Activated CD4-positive, alpha-beta T cell treated with anti-CD3 and anti-CD28 coated beads for 48 hours (primary cell): ENCODE measurements at regions not wholly inside any gene's neighbourhood (a gene's known extent, or its start where the extent isn't known, plus 50 kb on each side); places are given as distances from the start of the nearest gene placed in this dataset.
"Not testable (repeated sequence)": the region's sequence is repeated elsewhere in the genome, so short reads cannot be mapped to it uniquely, and the experiment has no call there.

Source experiments
- DNase-seq: peaks from one replicate; pipeline ENCODE4 v3.0.0-alpha.2; 2020

GRCh38 chr12:114616081-114616480 is 67.9 kb downstream of the TBX3 start:
- no peak for DNase-seq

- DNase-seq, result no peak
These were observed 69.9 kb downstream of the TBX3 start for GRCh38 chr12:114614040-114614439.

DNA sequence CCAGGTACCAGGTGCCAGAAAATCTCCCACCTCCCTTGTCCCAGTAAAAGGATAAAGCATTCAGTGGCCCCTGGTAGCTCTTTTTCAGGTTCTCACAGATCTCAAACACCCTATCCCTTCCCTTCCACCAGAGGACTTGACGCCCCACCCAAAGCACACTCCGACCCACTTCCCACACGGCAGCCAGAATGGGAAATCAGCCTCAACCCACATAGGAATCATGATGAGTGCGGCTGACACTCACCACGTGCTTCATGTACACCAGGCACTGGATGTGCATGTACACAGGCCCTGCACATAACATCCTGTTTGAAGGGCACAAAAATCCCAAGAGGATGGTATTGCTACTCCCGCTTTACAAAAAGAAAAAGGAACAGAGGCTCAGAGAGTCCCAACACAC is 71.9 kb downstream of the TBX3 start:
- DNase-seq, result no peak

DNA sequence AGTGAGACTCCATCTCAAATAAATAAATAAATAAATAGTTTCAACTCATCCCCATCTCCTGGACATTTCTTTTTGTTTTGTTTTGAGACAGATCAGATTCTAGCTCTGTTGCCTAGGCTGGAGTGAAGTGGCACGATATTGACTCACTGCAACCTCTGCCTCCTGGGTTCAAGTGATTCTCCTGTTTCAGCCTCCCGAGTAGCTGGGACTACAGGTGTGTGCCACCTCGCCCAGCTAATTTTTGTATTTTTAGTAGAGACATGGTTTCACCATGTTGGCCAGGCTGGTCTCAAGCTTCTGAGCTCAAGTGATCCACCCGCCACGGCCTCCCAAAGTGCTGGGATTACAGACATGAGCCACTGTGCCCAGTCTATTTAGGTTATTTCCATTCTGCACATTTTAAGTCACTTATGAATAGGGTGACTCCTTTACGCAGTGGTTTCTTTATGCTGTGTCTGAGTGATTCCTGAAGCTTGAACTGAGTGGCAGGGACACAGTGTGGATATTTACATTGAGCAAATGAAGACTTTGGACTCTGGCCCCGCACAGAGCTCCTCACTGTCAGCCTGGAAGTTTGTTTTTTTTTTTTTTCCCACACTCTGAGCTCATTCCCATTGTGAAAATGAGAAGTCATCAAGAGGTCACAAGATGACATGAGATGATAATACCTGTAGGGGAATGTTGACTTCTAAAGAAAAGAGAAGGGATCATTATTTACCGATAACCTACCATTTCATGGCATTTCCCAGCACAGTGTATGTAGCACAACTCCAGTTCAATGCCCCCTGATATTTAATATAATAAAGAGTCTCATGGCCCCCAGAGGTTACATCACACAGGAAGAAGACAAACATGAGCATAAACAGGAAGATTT is 72.6 kb downstream of the TBX3 start:
- DNase-seq, result no peak

DNA sequence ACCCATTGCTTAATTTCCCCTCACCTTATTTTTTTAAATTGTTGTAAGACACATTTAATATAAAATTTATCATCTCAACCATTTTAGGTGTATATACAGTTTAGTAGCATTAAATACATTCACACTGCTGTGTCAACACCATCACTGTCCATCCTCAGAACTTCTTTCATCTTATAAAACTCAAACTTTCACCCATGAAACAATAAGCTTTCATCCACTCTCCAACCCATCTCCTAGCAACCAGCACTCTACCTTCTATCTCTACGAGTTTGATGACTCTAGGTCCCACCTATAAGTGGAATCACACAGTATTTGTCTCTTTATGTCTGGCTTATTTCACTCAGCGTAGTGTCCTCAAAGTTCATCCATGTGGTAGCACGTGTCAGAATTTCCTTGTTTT is 75.5 kb downstream of the TBX3 start:
- DNase-seq, result no peak

- DNase-seq, result no peak
These were observed 78.1 kb downstream of the TBX3 start for GRCh38 chr12:114605918-114606317.

DNA sequence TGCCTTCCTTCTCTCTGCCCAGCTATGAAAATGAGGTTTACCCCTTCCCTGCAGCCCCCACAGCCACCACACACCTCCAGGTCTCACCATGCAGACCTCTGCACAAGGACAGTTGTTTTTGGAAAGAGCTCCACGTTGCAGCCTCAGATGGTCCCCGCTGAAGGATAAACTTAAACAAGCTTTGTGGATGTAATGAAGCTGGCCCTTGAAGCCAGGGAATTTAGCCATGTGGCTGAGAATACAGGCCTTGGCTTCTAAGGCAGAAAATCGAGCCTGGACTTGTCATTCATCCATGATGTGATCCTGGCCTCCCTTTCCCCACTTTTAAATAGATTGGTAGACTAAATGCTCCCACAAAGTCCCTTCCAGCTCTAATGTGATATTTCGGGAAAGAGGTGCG is 79.4 kb downstream of the TBX3 start:
- DNase-seq, result no peak

DNA sequence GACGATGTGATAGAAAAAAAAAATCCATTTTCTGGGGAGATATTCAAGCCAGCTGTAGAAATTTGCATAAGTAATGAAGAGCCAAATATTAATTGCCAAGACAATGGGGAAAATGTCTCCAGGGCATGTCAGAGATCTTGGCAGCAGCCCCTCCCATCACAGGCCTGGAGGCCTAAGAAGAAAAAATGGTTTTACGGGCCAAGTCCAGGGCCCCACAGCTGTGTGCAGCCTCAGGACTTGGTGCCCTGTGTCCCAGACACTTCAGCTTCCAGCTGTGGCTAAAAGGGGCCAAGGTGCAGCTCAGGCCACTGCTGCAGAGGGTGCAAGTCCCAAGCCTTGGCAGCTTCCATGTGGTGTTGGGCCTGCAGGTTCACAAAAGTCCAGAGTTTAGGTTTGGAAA is 83.4 kb downstream of the TBX3 start:
- DNase-seq, result not testable (repeated sequence)

DNA sequence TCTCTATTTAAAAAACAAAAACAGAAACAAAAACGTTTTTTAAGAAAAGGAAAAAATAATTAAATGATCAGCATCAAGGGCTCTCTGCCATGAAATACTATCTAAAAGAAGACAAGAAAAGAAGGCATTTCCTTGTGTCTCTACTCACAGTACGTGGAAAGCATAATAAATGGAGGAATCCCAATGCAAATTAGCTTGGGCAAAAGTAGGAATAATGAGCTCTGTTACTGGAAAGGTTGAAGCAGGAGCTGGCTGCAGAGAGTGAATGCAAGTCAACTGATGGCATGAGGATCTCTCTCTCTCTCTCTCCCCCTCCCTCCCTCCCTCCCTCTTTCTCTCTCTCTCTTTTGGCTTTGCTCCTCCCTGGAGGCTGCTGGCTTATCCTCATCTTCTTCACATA is 85.9 kb downstream of the TBX3 start:
- no peak for DNase-seq

- no peak for DNase-seq
These were observed 91.0 kb downstream of the TBX3 start for GRCh38 chr12:114592946-114593345.

DNA sequence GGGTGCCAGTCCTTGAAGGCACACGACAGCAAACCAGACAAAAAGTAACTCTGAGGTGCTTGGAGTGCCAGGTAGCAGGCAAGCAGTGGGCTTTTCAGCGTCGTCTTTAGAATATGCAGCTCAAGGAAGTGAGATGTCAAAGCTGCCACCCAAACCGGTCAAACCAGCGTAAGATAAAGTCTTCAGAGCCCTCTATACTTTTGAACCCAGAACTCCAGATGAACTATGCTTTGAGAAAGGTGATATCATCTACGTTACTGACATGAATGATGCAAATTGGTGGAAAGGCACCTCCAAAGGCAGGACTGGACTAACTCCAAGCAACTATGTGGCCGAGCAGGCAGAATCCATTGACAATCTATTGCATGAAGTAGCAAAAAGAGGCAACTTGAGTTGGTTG is 95.9 kb downstream of the TBX3 start:
- no peak for DNase-seq

DNA sequence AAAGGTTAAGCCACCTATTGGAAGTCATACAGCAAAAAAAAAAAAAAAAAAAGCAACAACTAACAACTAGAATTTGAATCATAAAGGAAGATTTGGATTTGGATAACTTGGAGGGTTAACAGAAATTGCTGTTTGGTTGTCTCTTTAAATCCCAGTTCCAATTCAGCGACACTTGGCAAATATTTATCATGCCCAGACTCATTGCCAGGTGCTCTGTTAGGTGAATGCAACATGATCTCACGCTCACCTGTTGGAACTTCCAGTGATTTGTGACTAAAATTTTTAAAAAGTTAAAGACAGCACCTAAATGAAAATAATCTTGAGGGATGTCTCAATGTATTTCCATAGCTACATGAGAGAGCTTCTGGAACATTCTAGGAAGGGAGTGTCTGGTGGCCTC is 103.7 kb downstream of the TBX3 start:
- DNase-seq, result no peak

GRCh38 chr12:114579389-114579788 is 104.6 kb downstream of the TBX3 start:
- DNase-seq, result no peak

DNA sequence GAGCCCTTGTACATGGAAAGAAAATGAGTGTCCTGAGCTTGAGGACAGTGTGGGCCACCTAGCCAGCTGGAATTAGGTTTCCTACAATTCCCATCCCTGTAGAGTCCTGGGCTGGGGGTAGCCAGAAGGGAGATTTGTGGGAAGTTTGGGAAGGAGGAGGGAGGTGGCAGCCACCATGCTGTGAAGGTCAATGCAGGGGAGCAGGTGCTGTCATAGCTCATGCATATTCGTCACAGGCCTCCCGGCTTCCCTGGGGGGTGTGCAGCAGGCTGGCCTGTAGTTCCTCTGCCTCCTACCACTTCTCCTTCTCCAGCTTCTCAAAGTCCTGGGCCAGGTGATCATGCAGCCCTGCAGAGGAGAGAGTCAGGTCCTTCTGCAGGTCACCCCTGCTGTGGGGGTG is 121.3 kb downstream of the TBX3 start:
- DNase-seq, result no peak

DNA sequence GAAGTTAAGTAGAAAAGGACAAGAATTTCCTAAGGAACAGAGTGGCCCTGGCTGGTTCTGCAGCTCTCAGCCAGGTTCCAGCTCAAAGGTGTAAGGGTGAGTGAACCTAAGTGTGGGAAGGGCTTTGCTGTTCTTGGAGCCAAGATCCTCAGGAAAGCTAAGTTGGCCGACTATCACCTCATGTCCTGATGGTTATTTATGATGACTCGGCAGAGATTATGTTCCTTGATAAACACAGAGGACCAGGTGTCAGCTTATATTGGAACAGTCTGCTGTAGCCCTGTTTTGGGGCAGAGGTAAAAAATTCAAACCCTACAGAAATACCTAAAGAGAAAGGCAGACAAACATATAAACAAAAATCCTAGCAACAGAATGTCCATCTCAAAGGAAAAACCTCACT is 128.5 kb downstream of the TBX3 start:
- no peak for DNase-seq

- DNase-seq, result no peak
These were observed 136.3 kb downstream of the TBX3 start for GRCh38 chr12:114547636-114548035.

DNA sequence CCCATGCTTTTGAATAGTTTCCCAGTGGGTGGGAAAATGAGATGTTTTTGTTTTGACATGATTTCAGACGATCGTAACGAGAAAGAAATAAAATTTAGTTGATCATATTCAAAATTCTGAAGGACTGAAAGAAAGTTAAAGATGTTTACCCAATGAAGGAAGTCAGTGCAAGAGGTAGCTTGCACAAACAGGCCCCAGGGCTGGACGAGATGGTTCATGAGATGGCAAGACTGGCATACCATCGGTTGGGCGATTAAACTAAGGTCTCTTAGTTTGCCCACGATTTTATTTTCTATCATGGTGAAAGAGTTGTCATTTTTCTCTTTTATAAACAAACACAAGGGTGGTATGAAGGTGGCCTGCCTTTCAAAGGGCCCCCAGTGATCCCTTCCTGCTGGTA is 124.5 kb upstream of the TBX5 start:
- no peak for DNase-seq

- DNase-seq, result no peak
These were observed 124.0 kb upstream of the TBX5 start for GRCh38 chr12:114529966-114530365.

DNA sequence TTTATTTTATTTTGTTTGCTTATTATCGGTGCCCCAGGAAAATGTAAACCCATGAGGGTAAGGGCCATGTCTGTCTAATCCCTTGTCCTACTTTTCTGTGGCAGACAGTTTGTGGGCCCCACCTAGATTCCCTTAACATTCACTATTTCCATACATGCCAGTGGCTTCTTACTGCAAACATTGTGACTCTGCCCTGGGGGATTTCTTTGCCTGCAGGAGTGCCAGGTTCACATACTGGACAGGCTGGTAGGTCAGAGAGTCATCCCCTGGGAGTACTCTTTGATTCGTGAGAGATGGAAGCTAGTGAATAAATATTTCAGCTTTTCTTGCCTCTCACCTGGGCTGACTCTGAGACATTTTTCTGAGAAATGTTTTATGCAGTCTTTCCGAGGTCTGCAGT is 122.8 kb upstream of the TBX5 start:
- DNase-seq, result no peak

DNA sequence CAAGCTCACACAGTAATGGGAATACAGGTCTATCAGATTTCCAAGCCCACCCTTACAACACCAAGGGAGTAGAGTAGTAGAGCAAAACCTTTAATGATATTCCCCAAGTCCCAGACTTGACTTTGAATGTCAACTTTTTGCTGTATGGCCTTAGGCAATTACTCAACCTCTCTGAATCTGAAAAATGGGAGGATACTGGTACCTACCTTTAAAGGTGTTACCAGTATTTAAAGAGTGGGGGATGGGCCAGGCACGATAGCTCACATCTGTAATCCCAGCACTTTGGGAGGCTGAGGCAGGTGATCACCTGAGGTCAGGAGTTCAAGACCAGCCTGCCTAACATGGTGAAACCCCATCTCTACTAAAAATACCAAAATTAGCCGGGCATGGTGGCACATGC is 115.2 kb upstream of the TBX5 start:
- DNase-seq, result not testable (repeated sequence)

GRCh38 chr12:114512351-114512750 is 106.4 kb upstream of the TBX5 start:
- no peak for DNase-seq

DNA sequence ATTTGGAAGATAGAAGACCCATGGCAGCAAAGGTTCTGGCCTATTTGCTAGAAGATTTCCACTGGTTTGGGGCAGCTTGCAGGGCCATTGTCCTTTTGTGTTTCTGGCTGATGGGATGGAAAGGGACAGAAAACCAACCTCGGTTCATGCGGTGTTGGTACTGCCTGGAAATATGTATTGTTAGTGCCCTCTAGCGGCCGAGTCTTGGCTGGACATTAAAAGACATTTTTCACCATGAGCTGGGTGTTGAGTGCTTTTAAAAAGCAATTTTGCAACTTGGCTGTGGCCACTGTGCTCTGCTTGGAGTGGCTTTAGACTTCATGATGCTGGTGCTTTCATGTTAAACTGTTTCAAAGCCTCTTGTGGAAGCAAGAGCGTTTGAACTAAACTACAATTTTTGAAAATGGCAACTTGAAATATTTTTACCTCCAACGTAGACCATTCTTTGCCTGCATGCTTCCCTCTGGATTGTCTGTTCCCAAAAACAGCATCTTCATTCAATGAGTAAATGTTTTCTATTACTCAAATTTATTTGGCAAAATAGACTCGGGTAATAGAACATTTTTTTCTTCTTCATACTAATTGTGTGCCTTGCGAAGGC is 102.7 kb upstream of the TBX5 start:
- peak; percentile 69 for DNase-seq

- DNase-seq, result no peak
These were observed 100.7 kb upstream of the TBX5 start for GRCh38 chr12:114506651-114507050.

DNA sequence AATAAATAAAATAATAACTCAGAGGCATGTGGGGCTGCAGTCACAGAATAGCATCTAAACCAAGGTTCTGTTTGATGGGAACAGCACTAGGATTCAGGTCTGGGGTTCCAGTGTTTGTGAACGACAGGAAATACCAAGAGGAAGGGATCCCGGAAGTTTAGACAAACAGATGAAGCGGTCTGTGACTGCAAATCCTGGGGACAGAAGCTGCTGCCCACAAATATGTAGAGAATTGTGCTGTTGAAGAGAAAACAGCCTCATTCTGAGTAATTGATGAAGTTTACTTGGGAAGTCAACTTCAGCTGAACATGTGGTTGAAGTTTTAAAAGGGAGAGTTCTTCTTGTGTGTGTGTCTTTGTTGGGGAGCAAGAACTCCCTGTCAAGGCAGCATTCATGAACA is 98.4 kb upstream of the TBX5 start:
- DNase-seq, result no peak

DNA sequence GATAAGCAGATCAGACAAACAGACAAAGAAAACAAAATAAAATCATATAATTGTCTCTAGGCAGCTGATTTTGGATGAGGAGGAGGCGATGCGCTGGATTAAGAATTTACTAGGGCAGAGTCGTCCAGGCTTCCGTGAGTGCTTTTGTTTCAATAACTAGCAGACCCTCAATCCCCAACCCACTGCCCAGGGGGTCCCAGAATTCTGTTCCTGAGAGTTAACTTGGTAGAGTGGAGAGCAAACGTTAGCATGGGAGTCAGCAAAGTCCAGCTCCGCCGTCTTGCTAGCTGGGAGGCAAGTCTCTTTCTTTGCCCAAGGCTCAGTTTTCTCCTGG is 95.5 kb upstream of the TBX5 start:
- no peak for DNase-seq
